HG02885 (cell line): ENCODE measurements at regions not wholly inside any gene's neighbourhood (a gene's known extent, or its start where the extent isn't known, plus 50 kb on each side); places are given as distances from the start of the nearest gene placed in this dataset.

Source experiments
- ATAC-seq: cut with Tn5 transposase; IDR thresholded peaks from one replicate; pipeline ENCODE4 v1.9.1; 2021; ENCODE audit warnings: mild to moderate bottlenecking; ENCODE audit not compliant: unreplicated experiment, poor library complexity

GRCh38 chr14:31964490-31964889 lies 112.6 kb upstream of the ARHGAP5 start:
- no peak for ATAC-seq

GRCh38 chr14:31965071-31965734 lies 111.9 kb upstream of the ARHGAP5 start:
- ATAC-seq = no peak

GRCh38 chr14:31965735-31966598 lies 111.1 kb upstream of the ARHGAP5 start:
- no peak for ATAC-seq

- no peak for ATAC-seq
Observed at GRCh38 chr14:31966896-31967668, 110.0 kb upstream of the ARHGAP5 start.

GRCh38 chr14:31967669-31967975 lies 109.5 kb upstream of the ARHGAP5 start:
- ATAC-seq = no peak

- peak; percentile 75 for ATAC-seq
Observed at GRCh38 chr14:31968107-31968810, 108.8 kb upstream of the ARHGAP5 start.

GRCh38 chr14:31968956-31969698 lies 108.0 kb upstream of the ARHGAP5 start:
- ATAC-seq = no peak

GRCh38 chr14:31969699-31970240 lies 107.3 kb upstream of the ARHGAP5 start:
- no peak for ATAC-seq

GRCh38 chr14:31970744-31971143 lies 106.4 kb upstream of the ARHGAP5 start:
- no peak for ATAC-seq

GRCh38 chr14:31971612-31972011 lies 105.5 kb upstream of the ARHGAP5 start:
- ATAC-seq = no peak

- ATAC-seq = no peak
Observed at GRCh38 chr14:31977001-31977556, 100.0 kb upstream of the ARHGAP5 start.

GRCh38 chr14:31978423-31978822 lies 98.7 kb upstream of the ARHGAP5 start:
- no peak for ATAC-seq

- ATAC-seq = no peak
Observed at GRCh38 chr14:31982642-31983041, 94.5 kb upstream of the ARHGAP5 start.

GRCh38 chr14:31986405-31986804 lies 90.7 kb upstream of the ARHGAP5 start:
- no peak for ATAC-seq

- ATAC-seq = no peak
Observed at GRCh38 chr14:31987721-31988120, 89.4 kb upstream of the ARHGAP5 start.

- ATAC-seq = no peak
Observed at GRCh38 chr14:31988244-31988643, 88.9 kb upstream of the ARHGAP5 start.

- no peak for ATAC-seq
Observed at GRCh38 chr14:31990183-31990857, 86.8 kb upstream of the ARHGAP5 start.

- ATAC-seq = no peak
Observed at GRCh38 chr14:31990926-31991572, 86.1 kb upstream of the ARHGAP5 start.
